SK-N-SH (cell line): ENCODE measurements at regions not wholly inside any gene's neighbourhood (a gene's known extent, or its start where the extent isn't known, plus 50 kb on each side); places are given as distances from the start of the nearest gene placed in this dataset.

Experiments
- CTCF ChIA-PET: fragments of 300-600, 350-600 bp; formaldehyde crosslinking; extraction: SDS; loops from one replicate; lab custom pipeline; 2021; lab: Yijun Ruan, JAX
- POLR2A ChIA-PET: fragments of 350-600 bp; sonication (Branson Sonifier 250); formaldehyde crosslinking; extraction: SDS; loops from one replicate; lab custom pipeline; 2020; ENCODE audit warnings: antibody characterized with exemption, inconsistent platforms; lab: Yijun Ruan, JAX
- DNase-seq: peaks from one replicate; pipeline ENCODE4 v3.0.0; 2012
- H2AFZ ChIP-seq: fragments of 200-600 bp; sonication (generic); 2 replicates; pipeline ENCODE4 v1.8.1; 2016; ENCODE audit warnings: antibody characterized with exemption, mild to moderate bottlenecking, low read depth
- H3F3A ChIP-seq: fragments of 200-600 bp; sonication (generic); replicated peaks from 2 replicates; pipeline ENCODE3; 2016; ENCODE audit warnings: antibody characterized with exemption, mild to moderate bottlenecking; ENCODE audit not compliant: insufficient read depth
- H3K27ac ChIP-seq, 2 experiments: fragments of 200-500 bp in 1 of 2; fragments of 200-600 bp in 1 of 2; sonication (Bioruptor generic) in 1 of 2; sonication (generic), shearing (Covaris generic) in 1 of 2; 2 replicates each; pipeline versions ENCODE4 v1.5.1 to v1.6.1; 2014 to 2016; ENCODE audit warnings: low read depth in 2 of 2, inconsistent platforms in 1 of 2, low read length in 1 of 2, mild to moderate bottlenecking in 1 of 2, mixed read lengths in 1 of 2
- H3K27me3 ChIP-seq: fragments of 200-600 bp; sonication (generic), shearing (Covaris generic); 2 replicates; pipeline ENCODE4 v1.6.1; 2016; ENCODE audit warnings: mixed run types; ENCODE audit not compliant: insufficient read depth
- H3K36me3 ChIP-seq, 2 experiments: fragments of 200-500 bp in 1 of 2; fragments of 200-600 bp in 1 of 2; sonication (Bioruptor generic) in 1 of 2; sonication (generic) in 1 of 2; replicated peaks in 1 of 2; 2 replicates each; pipeline versions ENCODE3 to v1.5.1; 2014 to 2016; ENCODE audit warnings: low read length in 1 of 2, mild to moderate bottlenecking in 1 of 2; ENCODE audit not compliant: insufficient read depth in 2 of 2, control insufficient read depth in 1 of 2
- H3K4me1 ChIP-seq, 2 experiments: fragments of 200-500 bp in 1 of 2; fragments of 200-600 bp in 1 of 2; sonication (Bioruptor generic) in 1 of 2; sonication (generic), shearing (Covaris generic) in 1 of 2; 2 replicates each; pipeline versions ENCODE4 v1.5.1 to v1.6.1; 2014 to 2016; ENCODE audit warnings: low read depth in 1 of 2, low read length in 1 of 2, mixed run types in 1 of 2; ENCODE audit not compliant: insufficient read depth in 2 of 2, control insufficient read depth in 1 of 2
- H3K4me2 ChIP-seq: fragments of 200-600 bp; sonication (generic), shearing (Covaris generic); 2 replicates; pipeline ENCODE4 v1.6.1; 2017; ENCODE audit warnings: mixed run types
- H3K4me3 ChIP-seq, 2 experiments: fragments of 200-500 bp in 1 of 2; fragments of 200-600 bp in 1 of 2; sonication (Bioruptor generic) in 1 of 2; sonication (generic), shearing (Covaris generic) in 1 of 2; 2 replicates each; pipeline versions ENCODE4 v1.5.1 to v1.8.1; 2014 to 2016; ENCODE audit warnings: low read depth in 2 of 2, inconsistent platforms in 1 of 2, low read length in 1 of 2, mild to moderate bottlenecking in 1 of 2, mixed read lengths in 1 of 2, moderate library complexity in 1 of 2
- H3K79me2 ChIP-seq: fragments of 200-600 bp; sonication (generic); 2 replicates; pipeline ENCODE4 v1.8.1; 2017; ENCODE audit warnings: mild to moderate bottlenecking; ENCODE audit not compliant: insufficient read depth
- H3K9ac ChIP-seq: fragments of 200-600 bp; sonication (generic); 2 replicates; pipeline ENCODE4 v1.6.1; 2017; ENCODE audit warnings: mixed run types
- H3K9me2 ChIP-seq: fragments of 200-600 bp; sonication (generic); 2 replicates; pipeline ENCODE4 v1.6.1; 2017; ENCODE audit warnings: mixed run types
- H3K9me3 ChIP-seq: fragments of 200-600 bp; sonication (generic); 2 replicates; pipeline ENCODE4 v1.6.1; 2017; ENCODE audit warnings: mixed run types, mild to moderate bottlenecking, moderate library complexity
- H4K20me1 ChIP-seq: fragments of 200-600 bp; sonication (generic); 2 replicates; pipeline ENCODE4 v1.6.1; 2017; ENCODE audit warnings: mild to moderate bottlenecking, mixed run types; ENCODE audit not compliant: insufficient read depth
- CHD2 ChIP-seq: fragments of 150-350 bp; IDR thresholded peaks from 2 replicates; pipeline ENCODE4 v1.6.1; 2018; ENCODE audit warnings: low read length; ENCODE audit not compliant: partially characterized antibody
- ELF1 ChIP-seq: IDR thresholded peaks from 2 replicates; pipeline ENCODE4 v1.4.0; 2012
- FOSL2 ChIP-seq: IDR thresholded peaks from 2 replicates; pipeline ENCODE4 v1.4.0; 2012; ENCODE audit warnings: low read depth, mild to moderate bottlenecking, moderate library complexity, borderline replicate concordance
- GABPA ChIP-seq: IDR thresholded peaks from 2 replicates; pipeline ENCODE4 v1.4.0; 2012; ENCODE audit warnings: low read depth, mild to moderate bottlenecking
- JUND ChIP-seq: IDR thresholded peaks from 2 replicates; pipeline ENCODE4 v1.4.0; 2012
- MXI1 ChIP-seq: IDR thresholded peaks from 2 replicates; pipeline ENCODE4 v1.6.1; 2012; ENCODE audit warnings: mild to moderate bottlenecking, low read depth, low read length, improper control_type of control experiment
- NFIC ChIP-seq: IDR thresholded peaks from 2 replicates; pipeline ENCODE4 v1.4.0; 2012; ENCODE audit warnings: borderline replicate concordance
- POLR2AphosphoS5 ChIP-seq: IDR thresholded peaks from 2 replicates; pipeline ENCODE4 v1.6.1; 2012; ENCODE audit warnings: low read depth, low read length
- RAD21 ChIP-seq: IDR thresholded peaks from 2 replicates; pipeline ENCODE4 v1.6.1; 2012; ENCODE audit warnings: mild to moderate bottlenecking, low read length
- RCOR1 ChIP-seq: fragments of 150-350 bp; IDR thresholded peaks from 2 replicates; pipeline ENCODE4 v1.6.1; 2017; ENCODE audit warnings: antibody characterized with exemption, low read length
- RFX5 ChIP-seq: IDR thresholded peaks from 2 replicates; pipeline ENCODE4 v1.6.1; 2012; ENCODE audit warnings: mild to moderate bottlenecking, improper control_type of control experiment, low read length
- RXRA ChIP-seq: IDR thresholded peaks from 2 replicates; pipeline ENCODE4 v1.4.0; 2012; ENCODE audit warnings: low read depth, mild to moderate bottlenecking, borderline replicate concordance
- TCF12 ChIP-seq: IDR thresholded peaks from 2 replicates; pipeline ENCODE4 v1.4.0; 2012
- WGBS: methylation state at CpG from one replicate; pipeline ENCODE4 v1.1.6; 2017; ENCODE audit warnings: low lambda C conversion rate; 5-methylcytosine and 5-hydroxymethylcytosine counted together
- TF ChIP-seq, protein P1 (sequence below): fragments of 200-600 bp; sonication (generic); IDR thresholded peaks from 2 replicates; pipeline ENCODE4 v1.6.1; 2017; ENCODE audit warnings: antibody characterized with exemption, mild to moderate bottlenecking, moderate library complexity
- TF ChIP-seq, protein P2 (sequence below): IDR thresholded peaks from 2 replicates; pipeline ENCODE4 v1.4.0; 2012; ENCODE audit warnings: low read depth, borderline replicate concordance
- TF ChIP-seq, protein P3 (sequence below): IDR thresholded peaks from 2 replicates; pipeline ENCODE4; 2012

DNA sequence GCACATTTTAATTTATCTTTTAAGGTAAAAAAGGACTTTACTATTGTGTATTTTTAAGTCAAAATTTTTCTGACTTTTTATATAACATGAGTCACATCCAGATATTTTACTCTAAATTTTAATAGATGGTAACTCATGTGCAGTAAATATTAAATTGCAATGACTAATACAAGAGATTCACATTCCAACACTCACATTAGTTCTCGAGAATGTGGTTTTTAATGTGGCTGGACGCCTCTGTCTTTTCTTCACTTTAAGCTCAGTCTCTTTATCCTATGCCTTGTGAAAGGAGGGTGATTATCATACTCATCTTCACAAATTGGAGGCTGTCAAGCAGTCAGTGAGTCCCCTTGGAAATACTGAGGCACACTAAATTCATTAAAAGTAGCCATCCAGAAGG lies 315.6 kb downstream of the HS3ST3B1 start:
- TF ChIP-seq, protein P1, sequence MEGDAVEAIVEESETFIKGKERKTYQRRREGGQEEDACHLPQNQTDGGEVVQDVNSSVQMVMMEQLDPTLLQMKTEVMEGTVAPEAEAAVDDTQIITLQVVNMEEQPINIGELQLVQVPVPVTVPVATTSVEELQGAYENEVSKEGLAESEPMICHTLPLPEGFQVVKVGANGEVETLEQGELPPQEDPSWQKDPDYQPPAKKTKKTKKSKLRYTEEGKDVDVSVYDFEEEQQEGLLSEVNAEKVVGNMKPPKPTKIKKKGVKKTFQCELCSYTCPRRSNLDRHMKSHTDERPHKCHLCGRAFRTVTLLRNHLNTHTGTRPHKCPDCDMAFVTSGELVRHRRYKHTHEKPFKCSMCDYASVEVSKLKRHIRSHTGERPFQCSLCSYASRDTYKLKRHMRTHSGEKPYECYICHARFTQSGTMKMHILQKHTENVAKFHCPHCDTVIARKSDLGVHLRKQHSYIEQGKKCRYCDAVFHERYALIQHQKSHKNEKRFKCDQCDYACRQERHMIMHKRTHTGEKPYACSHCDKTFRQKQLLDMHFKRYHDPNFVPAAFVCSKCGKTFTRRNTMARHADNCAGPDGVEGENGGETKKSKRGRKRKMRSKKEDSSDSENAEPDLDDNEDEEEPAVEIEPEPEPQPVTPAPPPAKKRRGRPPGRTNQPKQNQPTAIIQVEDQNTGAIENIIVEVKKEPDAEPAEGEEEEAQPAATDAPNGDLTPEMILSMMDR = no peak
- Histone ChIP-seq H3F3A (no peaks in the 10 kb centered on the region), H3K9me3 (no peaks in the 10 kb centered on the region), H3K79me2 (no peaks in the 10 kb centered on the region), H3K4me1 (no peaks in the 10 kb centered on the region), H2AFZ (no peak overlapping the region), H3K36me3 (no peaks in the 10 kb centered on the region), H3K27me3 (no peaks in the 10 kb centered on the region; the same call in 1 of the 2 replicates), H3K27ac (no peak overlapping the region), H3K4me2 (no peak overlapping the region), H4K20me1 (no peaks in the 10 kb centered on the region), H3K4me3 (no peak overlapping the region), H3K9me2 (no peaks in the 10 kb centered on the region), H3K9ac (no peak overlapping the region)
- ChIA-PET CTCF (interaction anchor here (1.1 kb wide), 1 partner anchor 76 kb away, joined by 3 read pairs; no protein-coding TSS in a partner anchor), POLR2A (no interaction called here)
- 0% methylated on average over 2 of the region's 2 CpGs for WGBS
- no peak for DNase-seq

GRCh38 chr17:14605267-14605599 lies 304.4 kb downstream of the HS3ST3B1 start:
- CTCF ChIA-PET = no interaction called here
- Histone ChIP-seq H3K4me3 (no peak overlapping the region), H2AFZ (no peak overlapping the region), H3K36me3 (no peaks in the 10 kb centered on the region), H4K20me1 (no peaks in the 10 kb centered on the region), H3K9me3 (no peaks in the 10 kb centered on the region), H3K27ac (no peak overlapping the region), H3K9me2 (no peaks in the 10 kb centered on the region), H3K9ac (no peak overlapping the region), H3K4me1 (no peaks in the 10 kb centered on the region), H3K4me2 (no peak overlapping the region), H3F3A (no peaks in the 10 kb centered on the region)
- WGBS = 5% methylated on average over 5 of the region's 5 CpGs
- POLR2A ChIA-PET = no interaction called here
- no peak for DNase-seq
- no peak for TF ChIP-seq RAD21
- no peak for TF ChIP-seq JUND
- no peak for TF ChIP-seq RFX5
- no peak for TF ChIP-seq FOSL2
- TF ChIP-seq CHD2 = no peak
- no peak for TF ChIP-seq TCF12
- TF ChIP-seq, all 33 proteins: peak for 0
- H3K27me3 ChIP-seq = no peaks in the 10 kb centered on the region
- H3K79me2 ChIP-seq = no peaks in the 10 kb centered on the region

DNA sequence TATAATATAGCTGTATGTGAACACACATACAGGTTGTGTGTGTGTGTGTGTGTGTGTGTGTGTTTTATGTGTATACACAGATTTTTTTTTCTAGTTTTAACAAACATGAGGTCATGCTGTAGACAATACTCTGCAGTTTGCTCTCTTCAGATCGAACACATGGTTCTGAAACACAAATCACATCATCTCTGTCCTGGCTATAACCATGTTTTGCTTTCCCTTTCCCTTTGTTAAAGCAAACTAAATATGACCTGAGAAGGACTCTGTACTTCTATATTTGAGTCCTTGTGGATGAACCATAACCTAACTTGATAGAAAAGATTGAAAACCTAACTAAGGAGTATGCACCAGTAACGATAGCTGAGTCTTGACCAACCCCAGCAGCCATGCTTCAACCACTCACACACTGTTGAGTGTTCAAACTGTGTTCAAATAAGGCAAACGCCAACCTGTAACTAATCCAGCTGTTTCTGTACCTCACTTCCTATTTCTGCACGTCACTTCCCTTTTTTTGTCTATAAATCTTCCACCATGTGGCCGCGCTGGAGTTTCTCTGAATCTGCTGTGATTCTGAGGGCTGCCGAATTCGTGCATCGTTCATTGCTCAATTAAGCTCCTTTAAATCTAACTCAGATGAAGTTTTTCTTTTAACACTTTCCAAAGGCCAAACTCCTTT lies 303.8 kb downstream of the HS3ST3B1 start:
- no peak overlapping the region for H3K4me3 ChIP-seq
- no peaks in the 10 kb centered on the region for H3K27me3 ChIP-seq
- TF ChIP-seq POLR2AphosphoS5 (no peak), NFIC (no peak), GABPA (no peak), RXRA (no peak), RCOR1 (no peak), MXI1 (no peak), ELF1 (no peak)
- TF ChIP-seq, protein P1 = no peak
- TF ChIP-seq, protein P2, sequence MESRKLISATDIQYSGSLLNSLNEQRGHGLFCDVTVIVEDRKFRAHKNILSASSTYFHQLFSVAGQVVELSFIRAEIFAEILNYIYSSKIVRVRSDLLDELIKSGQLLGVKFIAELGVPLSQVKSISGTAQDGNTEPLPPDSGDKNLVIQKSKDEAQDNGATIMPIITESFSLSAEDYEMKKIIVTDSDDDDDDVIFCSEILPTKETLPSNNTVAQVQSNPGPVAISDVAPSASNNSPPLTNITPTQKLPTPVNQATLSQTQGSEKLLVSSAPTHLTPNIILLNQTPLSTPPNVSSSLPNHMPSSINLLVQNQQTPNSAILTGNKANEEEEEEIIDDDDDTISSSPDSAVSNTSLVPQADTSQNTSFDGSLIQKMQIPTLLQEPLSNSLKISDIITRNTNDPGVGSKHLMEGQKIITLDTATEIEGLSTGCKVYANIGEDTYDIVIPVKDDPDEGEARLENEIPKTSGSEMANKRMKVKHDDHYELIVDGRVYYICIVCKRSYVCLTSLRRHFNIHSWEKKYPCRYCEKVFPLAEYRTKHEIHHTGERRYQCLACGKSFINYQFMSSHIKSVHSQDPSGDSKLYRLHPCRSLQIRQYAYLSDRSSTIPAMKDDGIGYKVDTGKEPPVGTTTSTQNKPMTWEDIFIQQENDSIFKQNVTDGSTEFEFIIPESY = no peak
- TF ChIP-seq, protein P3, sequence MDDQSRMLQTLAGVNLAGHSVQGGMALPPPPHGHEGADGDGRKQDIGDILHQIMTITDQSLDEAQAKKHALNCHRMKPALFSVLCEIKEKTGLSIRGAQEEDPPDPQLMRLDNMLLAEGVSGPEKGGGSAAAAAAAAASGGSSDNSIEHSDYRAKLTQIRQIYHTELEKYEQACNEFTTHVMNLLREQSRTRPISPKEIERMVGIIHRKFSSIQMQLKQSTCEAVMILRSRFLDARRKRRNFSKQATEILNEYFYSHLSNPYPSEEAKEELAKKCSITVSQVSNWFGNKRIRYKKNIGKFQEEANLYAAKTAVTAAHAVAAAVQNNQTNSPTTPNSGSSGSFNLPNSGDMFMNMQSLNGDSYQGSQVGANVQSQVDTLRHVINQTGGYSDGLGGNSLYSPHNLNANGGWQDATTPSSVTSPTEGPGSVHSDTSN = no peak
- no peaks in the 10 kb centered on the region for H3K4me1 ChIP-seq
- no peaks in the 10 kb centered on the region for H3F3A ChIP-seq
- no peak overlapping the region for H2AFZ ChIP-seq
- H3K27ac ChIP-seq = no peak overlapping the region
- H3K36me3 ChIP-seq = no peaks in the 10 kb centered on the region
- POLR2A ChIA-PET = no interaction called here
- no peaks in the 10 kb centered on the region for H3K79me2 ChIP-seq
- H3K9me3 ChIP-seq = no peaks in the 10 kb centered on the region
- CTCF ChIA-PET = no interaction called here
- no peaks in the 10 kb centered on the region for H4K20me1 ChIP-seq
- DNase-seq = no peak
- H3K9me2 ChIP-seq = no peaks in the 10 kb centered on the region
- H3K4me2 ChIP-seq = no peak overlapping the region
- no peak overlapping the region for H3K9ac ChIP-seq
- WGBS = 16% methylated on average over 9 of the region's 9 CpGs
